GM18498 (cell line): ENCODE measurements at regions not wholly inside any gene's neighbourhood (a gene's known extent, or its start where the extent isn't known, plus 50 kb on each side); places are given as distances from the start of the nearest gene placed in this dataset.

Source experiments
- ATAC-seq: cut with Tn5 transposase; IDR thresholded peaks from one replicate; pipeline ENCODE4 v1.9.1; 2021; ENCODE audit warnings: mild to moderate bottlenecking, moderate library complexity; ENCODE audit not compliant: unreplicated experiment

GRCh38 chr21:26784974-26785373 is 60.2 kb downstream of the ADAMTS1 start:
- ATAC-seq: no peak

GRCh38 chr21:26783466-26784195 is 61.6 kb downstream of the ADAMTS1 start:
- ATAC-seq: no peak

- ATAC-seq: no peak
Observed at GRCh38 chr21:26782747-26783146, 62.5 kb downstream of the ADAMTS1 start.

- ATAC-seq: no peak
Observed at GRCh38 chr21:26782331-26782730, 62.9 kb downstream of the ADAMTS1 start.

GRCh38 chr21:26781331-26781730 is 63.9 kb downstream of the ADAMTS1 start:
- no peak for ATAC-seq

GRCh38 chr21:26777166-26777565 is 68.0 kb downstream of the ADAMTS1 start:
- ATAC-seq: no peak

GRCh38 chr21:26776310-26777021 is 68.7 kb downstream of the ADAMTS1 start:
- ATAC-seq: no peak

GRCh38 chr21:26773058-26773457 is 72.2 kb downstream of the ADAMTS1 start:
- no peak for ATAC-seq

GRCh38 chr21:26769613-26770188 is 75.5 kb downstream of the ADAMTS1 start:
- no peak for ATAC-seq

GRCh38 chr21:26766826-26767325 is 78.3 kb downstream of the ADAMTS1 start:
- ATAC-seq: no peak

- ATAC-seq: no peak
Observed at GRCh38 chr21:26761174-26761915, 83.9 kb downstream of the ADAMTS1 start.

- ATAC-seq: no peak
Observed at GRCh38 chr21:26759731-26760130, 85.5 kb downstream of the ADAMTS1 start.

- ATAC-seq: no peak
Observed at GRCh38 chr21:26758083-26758880, 86.9 kb downstream of the ADAMTS1 start.

GRCh38 chr21:26756491-26757159 is 88.6 kb downstream of the ADAMTS1 start:
- ATAC-seq: no peak

GRCh38 chr21:26754853-26755252 is 90.4 kb downstream of the ADAMTS1 start:
- no peak for ATAC-seq

GRCh38 chr21:26753822-26754221 is 91.4 kb downstream of the ADAMTS1 start:
- no peak for ATAC-seq

GRCh38 chr21:26752849-26753248 is 92.4 kb downstream of the ADAMTS1 start:
- ATAC-seq: no peak

- no peak for ATAC-seq
Observed at GRCh38 chr21:26751305-26751704, 93.9 kb downstream of the ADAMTS1 start.

GRCh38 chr21:26748066-26748465 is 97.1 kb downstream of the ADAMTS1 start:
- no peak for ATAC-seq

- ATAC-seq: no peak
Observed at GRCh38 chr21:26747216-26747615, 98.0 kb downstream of the ADAMTS1 start.
